Fibroblast of pulmonary artery (primary cell): ENCODE measurements at regions not wholly inside any gene's neighbourhood (a gene's known extent, or its start where the extent isn't known, plus 50 kb on each side); places are given as distances from the start of the nearest gene placed in this dataset.

Experiments
- DNase-seq: peaks from one replicate; pipeline ENCODE4 v3.0.0-alpha.2; 2010; ENCODE audit warnings: low read depth
- H3K4me3 ChIP-seq: replicated peaks from 2 replicates; pipeline ENCODE4 v1.5.1; 2011; ENCODE audit warnings: low read depth, mild to moderate bottlenecking, control low read depth, low read length, moderate library complexity
- CTCF ChIP-seq: IDR thresholded peaks from 2 replicates; pipeline ENCODE4 v1.5.1; 2011; ENCODE audit warnings: mild to moderate bottlenecking, control low read depth, low read length, inconsistent platforms; ENCODE audit errors: missing control alignments

DNA sequence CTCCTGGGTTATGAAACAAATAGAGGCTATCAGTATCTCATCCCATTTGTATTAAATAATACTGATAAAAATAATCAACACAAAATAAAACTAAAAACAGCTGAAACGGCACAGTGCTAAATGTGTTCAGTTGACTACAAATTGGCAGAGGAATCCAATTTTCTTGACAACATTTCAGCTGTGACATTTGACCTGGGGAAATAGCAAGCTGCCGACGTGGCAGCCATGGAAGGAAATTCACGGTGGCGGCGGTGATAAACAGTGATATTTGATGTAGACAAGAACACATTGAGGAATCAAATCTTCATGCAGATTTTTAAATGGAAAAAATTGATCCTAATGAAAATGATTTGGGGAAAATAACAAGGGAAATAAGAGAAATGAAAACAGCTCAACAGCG, 159.1 kb upstream of the RTL1 start:
- no peak for TF ChIP-seq CTCF
- no peak for DNase-seq

DNA sequence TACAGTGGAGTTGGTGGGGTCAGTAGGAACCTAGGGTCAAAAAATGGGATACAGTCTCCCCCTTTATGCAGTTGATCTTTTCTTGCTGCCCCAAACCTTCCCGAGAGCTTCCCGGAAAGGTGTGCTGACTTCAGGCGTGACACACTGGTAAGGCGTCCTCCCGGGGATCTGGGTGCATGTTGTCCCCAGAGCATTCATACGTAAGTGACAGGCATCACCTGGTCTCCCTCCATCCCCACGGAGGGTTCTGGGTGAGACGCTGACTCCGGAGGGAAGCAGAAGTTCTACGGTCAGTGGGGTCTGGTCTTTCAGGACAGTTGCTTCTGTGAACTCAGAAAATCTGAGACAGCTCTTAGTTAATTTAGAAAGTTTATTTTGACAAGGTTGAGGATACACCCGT, 159.6 kb upstream of the RTL1 start:
- no peak overlapping the region for H3K4me3 ChIP-seq
- no peak for DNase-seq
- no peak for TF ChIP-seq CTCF

More for the DNA sequence above, 159.1 kb upstream of the RTL1 start:
- no peak overlapping the region for H3K4me3 ChIP-seq

DNA sequence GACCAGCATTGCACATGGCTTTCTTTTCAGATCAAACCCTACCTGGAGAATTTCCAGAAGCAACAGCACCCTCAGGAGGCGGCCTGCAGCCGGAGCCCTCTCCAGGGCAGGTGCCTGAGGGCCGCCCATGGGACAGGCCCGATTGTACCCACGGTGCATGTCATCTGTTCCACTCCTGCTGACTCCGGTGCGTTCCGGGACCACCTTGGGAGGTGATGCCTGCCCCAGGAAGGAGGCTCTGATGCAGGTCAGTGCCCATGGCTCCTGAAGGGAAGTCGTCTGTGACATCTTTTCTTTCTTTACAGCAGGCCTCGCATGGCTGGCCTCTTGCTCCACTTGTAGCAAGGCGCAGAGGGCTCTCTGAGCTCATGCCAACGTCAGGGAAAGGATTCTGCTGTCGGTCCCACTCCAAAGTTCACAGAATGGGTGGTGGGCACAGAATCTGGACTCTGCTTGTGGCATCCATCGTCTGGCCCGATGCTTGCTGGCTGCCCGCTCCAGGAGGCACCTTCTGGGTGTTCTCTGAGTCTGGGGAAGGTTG, 160.7 kb upstream of the RTL1 start:
- TF ChIP-seq CTCF, result no peak
- H3K4me3 ChIP-seq, result no peak overlapping the region
- DNase-seq, result no peak

GRCh38 chr14:101064718-101065117, 161.2 kb upstream of the RTL1 start:
- H3K4me3 ChIP-seq, result no peak overlapping the region
- no peak for DNase-seq
- TF ChIP-seq CTCF, result no peak

GRCh38 chr14:101065246-101065645, 161.7 kb upstream of the RTL1 start:
- DNase-seq, result no peak
- H3K4me3 ChIP-seq, result no peak overlapping the region
- TF ChIP-seq CTCF, result no peak

- no peak for DNase-seq
- H3K4me3 ChIP-seq, result no peak overlapping the region
- no peak for TF ChIP-seq CTCF
Observed at GRCh38 chr14:101065696-101066694, 162.5 kb upstream of the RTL1 start.
